Ovary (tissue), 7 donors: ENCODE measurements at regions not wholly inside any gene's neighbourhood (a gene's known extent, or its start where the extent isn't known, plus 50 kb on each side); places are given as distances from the start of the nearest gene placed in this dataset.

Source experiments
- DNase-seq, 5 donors: peaks; one replicate each; pipeline ENCODE4 v3.0.0-alpha.2; 2019 to 2020
- H3K27ac ChIP-seq, 2 donors: fragments of 200-600 bp; one replicate each; pipeline versions ENCODE4 v1.5.1 to v1.8.0; 2019 to 2022
- H3K27me3 ChIP-seq: fragments of 200-600 bp; one replicate; pipeline ENCODE4 v1.8.0; 2022
- H3K36me3 ChIP-seq: fragments of 200-600 bp; sonication (generic); one replicate; pipeline ENCODE4 v1.5.1; 2019
- H3K4me1 ChIP-seq: one replicate; pipeline ENCODE4 v1.8.1; 2013; ENCODE audit warnings: mild to moderate bottlenecking, moderate library complexity; ENCODE audit not compliant: insufficient read depth
- H3K4me3 ChIP-seq: fragments of 200-600 bp; sonication (generic); one replicate; pipeline ENCODE4 v1.5.1; 2017
- H3K9me3 ChIP-seq, 2 donors: fragments of 200-600 bp in 1 of 2; sonication (generic) in 1 of 2; one replicate each; pipeline versions ENCODE4 v1.5.1 to v1.8.1; 2013 to 2019; ENCODE audit warnings: mild to moderate bottlenecking in 1 of 2, moderate library complexity in 1 of 2
- EP300 ChIP-seq: sonication (generic); formaldehyde crosslinking; IDR thresholded peaks from one replicate; pipeline ENCODE4 v1.6.1; 2017; ENCODE audit warnings: antibody characterized with exemption
- POLR2A ChIP-seq: fragments of 450-650 bp; IDR thresholded peaks from one replicate; pipeline ENCODE4 v1.6.1; 2017; ENCODE audit warnings: antibody characterized with exemption, mild to moderate bottlenecking, moderate library complexity
- WGBS, 3 donors: extraction: QIAGEN DNeasy Blood & Tissue Kit in 1 of 3; methylation state at CpG; one replicate each; pipeline versions ENCODE4 v1.1.5 to v1.1.7; 2013 to 2017; 5-methylcytosine and 5-hydroxymethylcytosine counted together
- intact Hi-C, 4 donors: fragments of 100-400 bp; cut with DNase I; formaldehyde crosslinking; loops; one replicate each; pipeline versions ENCODE4 v1.11.0 to v1.15.1; 2022 to 2023
- TF ChIP-seq, protein P1 (sequence below), 3 donors: fragments of 450-650 bp in 2 of 3; fragments of 200-600 bp in 1 of 3; IDR thresholded peaks; one replicate each; pipeline versions ENCODE4 v1.5.1 to v1.8.0; 2016 to 2022; ENCODE audit warnings: antibody characterized with exemption in 3 of 3, mild to moderate bottlenecking in 1 of 3
- donor health status: DM: no; HTN: no; CAD: no; lungs with moderate emphysema.
- donor health status: DM: no; HTN: no; CAD: no.
- donor health status: Bipolar disorder and iron deficiency.
- donor health status: DM: no; HTN: no; CAD: no.
- donor health status: DM: yes; HTN: yes; CAD: no.

- intact Hi-C loops: no loop called here
- Histone ChIP-seq H3K27ac (no peak overlapping the region), H3K4me1 (no peaks in the 10 kb centered on the region), H3K4me3 (no peak overlapping the region), H3K27me3 (no peaks in the 10 kb centered on the region), H3K36me3 (no peaks in the 10 kb centered on the region), H3K9me3 (no peaks in the 10 kb centered on the region)
- WGBS, 3 donors: 68 to 79% (median 72%) methylated on average over 3 of the region's 3 CpGs
- TF ChIP-seq POLR2A (no peak), EP300 (no peak)
- TF ChIP-seq, protein P1, sequence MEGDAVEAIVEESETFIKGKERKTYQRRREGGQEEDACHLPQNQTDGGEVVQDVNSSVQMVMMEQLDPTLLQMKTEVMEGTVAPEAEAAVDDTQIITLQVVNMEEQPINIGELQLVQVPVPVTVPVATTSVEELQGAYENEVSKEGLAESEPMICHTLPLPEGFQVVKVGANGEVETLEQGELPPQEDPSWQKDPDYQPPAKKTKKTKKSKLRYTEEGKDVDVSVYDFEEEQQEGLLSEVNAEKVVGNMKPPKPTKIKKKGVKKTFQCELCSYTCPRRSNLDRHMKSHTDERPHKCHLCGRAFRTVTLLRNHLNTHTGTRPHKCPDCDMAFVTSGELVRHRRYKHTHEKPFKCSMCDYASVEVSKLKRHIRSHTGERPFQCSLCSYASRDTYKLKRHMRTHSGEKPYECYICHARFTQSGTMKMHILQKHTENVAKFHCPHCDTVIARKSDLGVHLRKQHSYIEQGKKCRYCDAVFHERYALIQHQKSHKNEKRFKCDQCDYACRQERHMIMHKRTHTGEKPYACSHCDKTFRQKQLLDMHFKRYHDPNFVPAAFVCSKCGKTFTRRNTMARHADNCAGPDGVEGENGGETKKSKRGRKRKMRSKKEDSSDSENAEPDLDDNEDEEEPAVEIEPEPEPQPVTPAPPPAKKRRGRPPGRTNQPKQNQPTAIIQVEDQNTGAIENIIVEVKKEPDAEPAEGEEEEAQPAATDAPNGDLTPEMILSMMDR (IDR thresholded peaks at IDR 0.05): no peak
- no peak for DNase-seq
Measured at GRCh38 chr4:30838331-30838730, 118.2 kb downstream of the PCDH7 start.

GRCh38 chr4:30839583-30840520 lies 119.7 kb downstream of the PCDH7 start:
- no peak for DNase-seq
- Histone ChIP-seq H3K36me3 (no peaks in the 10 kb centered on the region), H3K9me3 (no peaks in the 10 kb centered on the region), H3K4me3 (no peak overlapping the region), H3K27ac (no peak overlapping the region), H3K27me3 (no peaks in the 10 kb centered on the region), H3K4me1 (no peaks in the 10 kb centered on the region)
- 47 to 57% (median 53%) methylated on average over 6 of the region's 6 CpGs for WGBS, 3 donors
- intact Hi-C loops: no loop called here
- TF ChIP-seq, protein P1 (IDR thresholded peaks at IDR 0.05): no peak
- no peak for TF ChIP-seq EP300
- no peak for TF ChIP-seq POLR2A

GRCh38 chr4:30840571-30840970 lies 120.4 kb downstream of the PCDH7 start:
- no peak overlapping the region for H3K4me3 ChIP-seq

DNA sequence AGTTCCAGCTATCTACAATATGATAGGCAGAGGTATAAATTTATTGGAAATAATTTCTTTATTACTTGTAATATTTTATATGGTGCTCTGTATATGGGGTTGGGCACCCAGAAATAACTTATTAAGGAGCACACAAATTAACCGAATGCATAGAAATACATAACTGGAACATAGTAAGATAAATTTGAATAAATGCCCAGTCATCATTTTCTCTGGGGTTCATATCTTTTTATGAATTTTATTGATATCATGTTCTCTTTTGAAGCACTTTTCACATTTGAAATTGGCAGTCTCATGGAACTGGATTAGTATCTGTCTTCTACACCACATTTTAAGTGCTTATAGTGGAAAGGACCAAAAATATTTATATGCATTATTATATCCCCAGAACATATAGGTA lies 122.0 kb downstream of the PCDH7 start:
- TF ChIP-seq, protein P1 (IDR thresholded peaks at IDR 0.05): no peak
- TF ChIP-seq POLR2A: no peak
- no peak for TF ChIP-seq EP300
- no peaks in the 10 kb centered on the region for H3K27me3 ChIP-seq
- no peak for DNase-seq
- no peaks in the 10 kb centered on the region for H3K36me3 ChIP-seq
- H3K27ac ChIP-seq: no peak overlapping the region
- intact Hi-C loops: no loop called here
- no peaks in the 10 kb centered on the region for H3K9me3 ChIP-seq
- no peak overlapping the region for H3K4me3 ChIP-seq
- WGBS, 3 donors: 94 to 98% (median 96%) methylated on average over 1 of the region's 1 CpG
- H3K4me1 ChIP-seq: no peaks in the 10 kb centered on the region

More at GRCh38 chr4:30840571-30840970, 120.4 kb downstream of the PCDH7 start:
- TF ChIP-seq EP300: no peak
- TF ChIP-seq, protein P1 (IDR thresholded peaks at IDR 0.05): no peak
- no peak for TF ChIP-seq POLR2A
- H3K9me3 ChIP-seq: no peaks in the 10 kb centered on the region
- intact Hi-C loops: no loop called here
- H3K36me3 ChIP-seq: no peaks in the 10 kb centered on the region
- DNase-seq: no peak
- no peaks in the 10 kb centered on the region for H3K27me3 ChIP-seq
- H3K4me1 ChIP-seq: no peaks in the 10 kb centered on the region
- no peak overlapping the region for H3K27ac ChIP-seq
- 62 to 68% (median 64%) methylated on average over 3 of the region's 3 CpGs for WGBS, 3 donors
